ENCODE measurements at regions not wholly inside any gene's neighbourhood (a gene's known extent, or its start where the extent isn't known, plus 50 kb on each side); places are given as distances from the start of the nearest gene placed in this dataset.

GRCh38 chr4:63029380-63029779, 1379.9 kb downstream of the TECRL start:
- Histone ChIP-seq H3K9me3 (ENCODE audit: low read depth) (no peaks in the 10 kb centered on the region), H4K20me1 (ENCODE audit: insufficient read depth, poor library complexity, severe bottlenecking) (no peaks in the 10 kb centered on the region), H3K4me3 (no peak overlapping the region), H3K9me2 (replicated peaks; ENCODE audit: insufficient read depth) (no peaks in the 10 kb centered on the region), H3K79me2 (no peaks in the 10 kb centered on the region), H3K4me2 (no peak overlapping the region), H3K4me1 (ENCODE audit: insufficient read depth) (no peaks in the 10 kb centered on the region), H3K27me3 (no peaks in the 10 kb centered on the region), H3K36me3 (replicated peaks; ENCODE audit: insufficient read depth, low read depth) (no peaks in the 10 kb centered on the region), H2AFZ (no peak overlapping the region), H3K27ac (no peak overlapping the region)
- TF ChIP-seq EZH2phosphoT487 (IDR thresholded peaks at IDR 0.05; ENCODE audit: low read depth, severe bottlenecking, unreplicated experiment) = no peak
- no peak for TF ChIP-seq EZH2 (IDR thresholded peaks at IDR 0.05; ENCODE audit: borderline replicate concordance)
- no peak for TF ChIP-seq CTCF (IDR thresholded peaks at IDR 0.05; ENCODE audit: poor library complexity)
- no peak for DNase-seq (ENCODE audit: low spot score)
- 62% methylated on average over 3 of the region's 3 CpGs for WGBS (ENCODE audit: low lambda C conversion rate, missing lambda C conversion rate)

GRCh38 chr4:63020661-63021060, 1388.6 kb downstream of the TECRL start:
- Histone ChIP-seq H3K9me2 (replicated peaks; ENCODE audit: insufficient read depth) (no peaks in the 10 kb centered on the region), H3K79me2 (no peaks in the 10 kb centered on the region), H3K4me2 (no peak overlapping the region), H3K36me3 (replicated peaks; ENCODE audit: insufficient read depth, low read depth) (no peaks in the 10 kb centered on the region), H3K27ac (no peak overlapping the region), H4K20me1 (ENCODE audit: insufficient read depth, poor library complexity, severe bottlenecking) (no peaks in the 10 kb centered on the region), H2AFZ (no peak overlapping the region), H3K27me3 (no peaks in the 10 kb centered on the region), H3K9me3 (ENCODE audit: low read depth) (no peaks in the 10 kb centered on the region), H3K4me3 (no peak overlapping the region), H3K4me1 (ENCODE audit: insufficient read depth) (no peaks in the 10 kb centered on the region)
- DNase-seq (ENCODE audit: low spot score) = no peak
- TF ChIP-seq CTCF (IDR thresholded peaks at IDR 0.05; ENCODE audit: poor library complexity) = no peak
- no peak for TF ChIP-seq EZH2 (IDR thresholded peaks at IDR 0.05; ENCODE audit: borderline replicate concordance)
- TF ChIP-seq EZH2phosphoT487 (IDR thresholded peaks at IDR 0.05; ENCODE audit: low read depth, severe bottlenecking, unreplicated experiment) = no peak
- WGBS (ENCODE audit: low lambda C conversion rate, missing lambda C conversion rate) = 88% methylated on average over 1 of the region's 1 CpG

GRCh38 chr4:63017300-63017699, 1392.0 kb downstream of the TECRL start:
- Histone ChIP-seq H3K79me2 (no peaks in the 10 kb centered on the region), H3K4me3 (no peak overlapping the region), H3K4me1 (ENCODE audit: insufficient read depth) (no peaks in the 10 kb centered on the region), H3K4me2 (no peak overlapping the region), H3K9me2 (replicated peaks; ENCODE audit: insufficient read depth) (no peaks in the 10 kb centered on the region), H2AFZ (no peak overlapping the region), H3K36me3 (replicated peaks; ENCODE audit: insufficient read depth, low read depth) (no peaks in the 10 kb centered on the region), H3K27ac (no peak overlapping the region), H3K27me3 (no peaks in the 10 kb centered on the region), H3K9me3 (ENCODE audit: low read depth) (no peaks in the 10 kb centered on the region), H4K20me1 (ENCODE audit: insufficient read depth, poor library complexity, severe bottlenecking) (no peaks in the 10 kb centered on the region)
- no peak for DNase-seq (ENCODE audit: low spot score)
- WGBS (ENCODE audit: low lambda C conversion rate, missing lambda C conversion rate) = 94% methylated on average over 2 of the region's 2 CpGs
- TF ChIP-seq EZH2phosphoT487 (IDR thresholded peaks at IDR 0.05; ENCODE audit: low read depth, severe bottlenecking, unreplicated experiment) (no peak), EZH2 (IDR thresholded peaks at IDR 0.05; ENCODE audit: borderline replicate concordance) (no peak), CTCF (IDR thresholded peaks at IDR 0.05; ENCODE audit: poor library complexity) (no peak)

- Histone ChIP-seq H3K4me2 (no peak overlapping the region), H2AFZ (no peak overlapping the region)
These were observed 1438.4 kb downstream of the TECRL start for GRCh38 chr4:62970846-62971245.

More at GRCh38 chr4:62970846-62971245, 1438.4 kb downstream of the TECRL start:
- no peaks in the 10 kb centered on the region for H3K9me2 ChIP-seq (replicated peaks; ENCODE audit: insufficient read depth)
- no peaks in the 10 kb centered on the region for H3K9me3 ChIP-seq (ENCODE audit: low read depth)
- no peak overlapping the region for H3K4me3 ChIP-seq
- DNase-seq (ENCODE audit: low spot score) = no peak
- 25% methylated on average over 1 of the region's 1 CpG for WGBS (ENCODE audit: low lambda C conversion rate, missing lambda C conversion rate)
- H3K4me1 ChIP-seq (ENCODE audit: insufficient read depth) = no peaks in the 10 kb centered on the region
- no peaks in the 10 kb centered on the region for H3K79me2 ChIP-seq
- no peaks in the 10 kb centered on the region for H3K27me3 ChIP-seq
- no peak overlapping the region for H3K27ac ChIP-seq
- TF ChIP-seq CTCF (IDR thresholded peaks at IDR 0.05; ENCODE audit: poor library complexity) (no peak), EZH2 (IDR thresholded peaks at IDR 0.05; ENCODE audit: borderline replicate concordance) (no peak), EZH2phosphoT487 (IDR thresholded peaks at IDR 0.05; ENCODE audit: low read depth, severe bottlenecking, unreplicated experiment) (no peak)
- H3K36me3 ChIP-seq (replicated peaks; ENCODE audit: insufficient read depth, low read depth) = no peaks in the 10 kb centered on the region
- H4K20me1 ChIP-seq (ENCODE audit: insufficient read depth, poor library complexity, severe bottlenecking) = no peaks in the 10 kb centered on the region
